Muscle layer of colon (tissue), 2 donors: ENCODE measurements at regions not wholly inside any gene's neighbourhood (a gene's known extent, or its start where the extent isn't known, plus 50 kb on each side); places are given as distances from the start of the nearest gene placed in this dataset.
"Not testable (repeated sequence)": the region's sequence is repeated elsewhere in the genome, so short reads cannot be mapped to it uniquely, and the experiment has no call there.

Experiments used
- H3K27ac ChIP-seq: one replicate; pipeline ENCODE4 v1.7.0; 2013; ENCODE audit warnings: low read depth, mild to moderate bottlenecking, low read length, moderate library complexity
- H3K27me3 ChIP-seq, 2 donors: one replicate each; pipeline ENCODE4 v1.7.0; 2013; ENCODE audit warnings: low read length in 2 of 2, mild to moderate bottlenecking in 2 of 2; ENCODE audit not compliant: insufficient read depth in 2 of 2, control insufficient read depth in 1 of 2
- H3K36me3 ChIP-seq: one replicate; pipeline ENCODE4 v1.7.0; 2013; ENCODE audit warnings: mild to moderate bottlenecking, low read length; ENCODE audit not compliant: insufficient read depth
- H3K4me1 ChIP-seq: one replicate; pipeline ENCODE4 v1.7.0; 2013; ENCODE audit warnings: mild to moderate bottlenecking, low read length; ENCODE audit not compliant: insufficient read depth
- H3K4me3 ChIP-seq, 2 donors: one replicate each; pipeline ENCODE4 v1.7.0; 2013; ENCODE audit warnings: low read length in 2 of 2, low read depth in 1 of 2, mild to moderate bottlenecking in 1 of 2, moderate library complexity in 1 of 2
- H3K9ac ChIP-seq: one replicate; pipeline ENCODE4 v1.7.0; 2013; ENCODE audit warnings: low read length
- H3K9me3 ChIP-seq: one replicate; pipeline ENCODE4 v1.7.0; 2013; ENCODE audit warnings: mild to moderate bottlenecking, low read length
- donor health status: abdominal sarcoma.
- donor health status: Adenocarcinoma of cecum.

GRCh38 chr3:177871267-177871666 lies 665.0 kb upstream of the KCNMB2 start:
- not testable (repeated sequence) for H3K4me1 ChIP-seq, H3K27me3 ChIP-seq, H3K9me3 ChIP-seq, H3K27ac ChIP-seq, H3K36me3 ChIP-seq, H3K4me3 ChIP-seq, H3K9ac ChIP-seq

DNA sequence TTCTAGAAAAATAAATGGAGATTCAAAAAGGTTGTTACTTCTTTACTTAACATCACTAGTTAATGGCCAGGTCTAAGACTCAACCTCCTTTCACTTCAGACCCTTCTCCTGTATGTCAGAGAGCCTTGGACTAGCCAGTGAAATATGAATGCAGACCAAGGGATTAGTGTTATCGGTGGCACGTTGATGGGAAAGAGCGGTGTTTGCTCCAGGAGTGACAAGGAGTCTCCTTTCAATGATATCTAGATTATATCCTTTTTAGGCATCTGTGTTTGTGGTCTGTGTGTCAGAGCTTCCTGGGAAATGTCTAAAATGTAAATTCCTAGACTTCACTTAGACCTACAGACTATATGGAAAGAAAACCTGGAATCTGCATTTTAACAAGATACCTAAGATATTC lies 658.0 kb upstream of the KCNMB2 start:
- no peak overlapping the region for H3K9ac ChIP-seq
- no peaks in the 10 kb centered on the region for H3K36me3 ChIP-seq
- H3K27ac ChIP-seq = no peak overlapping the region
- no peaks in the 10 kb centered on the region for H3K27me3 ChIP-seq
- no peaks in the 10 kb centered on the region for H3K9me3 ChIP-seq
- no peak overlapping the region for H3K4me3 ChIP-seq
- no peaks in the 10 kb centered on the region for H3K4me1 ChIP-seq

DNA sequence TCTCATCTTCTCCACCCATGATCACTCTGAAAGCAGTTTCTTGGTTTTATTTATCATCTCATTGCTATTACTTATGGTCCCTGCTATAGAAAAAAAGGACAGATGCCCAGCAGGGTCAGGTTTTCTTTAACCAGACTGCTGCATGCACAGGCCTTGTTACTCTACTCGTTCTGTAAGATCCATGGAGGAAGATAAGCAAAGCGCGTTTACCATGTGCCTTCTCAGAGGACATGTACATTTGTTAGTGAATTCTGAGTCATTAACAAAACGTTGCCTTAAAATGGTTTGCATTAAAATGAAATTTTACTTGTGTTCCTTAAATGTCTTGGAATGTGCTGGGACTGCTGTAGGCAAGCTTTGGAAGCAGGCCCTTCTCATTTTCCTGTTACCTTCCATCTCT lies 657.3 kb upstream of the KCNMB2 start:
- no peaks in the 10 kb centered on the region for H3K9me3 ChIP-seq
- no peaks in the 10 kb centered on the region for H3K4me1 ChIP-seq
- no peaks in the 10 kb centered on the region for H3K36me3 ChIP-seq
- no peak overlapping the region for H3K9ac ChIP-seq
- no peak overlapping the region for H3K27ac ChIP-seq
- no peak overlapping the region for H3K4me3 ChIP-seq
- no peaks in the 10 kb centered on the region for H3K27me3 ChIP-seq

GRCh38 chr3:177881351-177881750 lies 654.9 kb upstream of the KCNMB2 start:
- no peak overlapping the region for H3K4me3 ChIP-seq
- H3K4me1 ChIP-seq = no peaks in the 10 kb centered on the region
- H3K9me3 ChIP-seq = no peaks in the 10 kb centered on the region
- no peaks in the 10 kb centered on the region for H3K27me3 ChIP-seq
- no peak overlapping the region for H3K9ac ChIP-seq
- H3K36me3 ChIP-seq = no peaks in the 10 kb centered on the region
- H3K27ac ChIP-seq = no peak overlapping the region

DNA sequence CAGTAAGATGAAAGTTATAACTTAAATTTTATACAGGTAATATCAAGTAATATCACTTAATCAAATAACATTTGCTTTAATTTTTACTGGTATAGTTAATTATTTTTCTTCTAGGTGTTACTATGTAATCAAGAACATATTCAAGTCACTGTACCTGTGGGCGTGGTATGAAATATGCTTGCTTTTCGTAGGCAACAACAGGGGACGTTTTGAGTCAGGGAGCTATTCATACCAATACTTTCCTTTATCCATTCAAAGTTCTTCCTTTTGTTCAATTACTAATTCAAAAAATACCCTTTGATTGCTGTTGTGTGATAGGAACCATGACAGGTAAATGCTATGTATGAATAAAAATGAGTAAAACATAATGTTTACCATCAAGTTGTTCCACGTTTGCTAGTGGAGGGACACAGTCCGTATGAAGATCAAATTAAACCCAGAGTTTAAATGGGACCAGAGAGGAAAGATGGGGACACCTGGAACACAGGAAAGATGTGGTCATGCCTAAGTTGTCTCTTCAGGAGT lies 654.0 kb upstream of the KCNMB2 start:
- Histone ChIP-seq H3K9ac (no peak overlapping the region), H3K27me3 (no peaks in the 10 kb centered on the region), H3K9me3 (no peaks in the 10 kb centered on the region)

GRCh38 chr3:177883091-177883490 lies 653.1 kb upstream of the KCNMB2 start:
- no peaks in the 10 kb centered on the region for H3K36me3 ChIP-seq
- H3K9me3 ChIP-seq = no peaks in the 10 kb centered on the region
- H3K27me3 ChIP-seq = no peaks in the 10 kb centered on the region
- no peak overlapping the region for H3K9ac ChIP-seq
- no peaks in the 10 kb centered on the region for H3K4me1 ChIP-seq
- no peak overlapping the region for H3K27ac ChIP-seq
- no peak overlapping the region for H3K4me3 ChIP-seq

More for the DNA sequence above, 654.0 kb upstream of the KCNMB2 start:
- Histone ChIP-seq H3K4me1 (no peaks in the 10 kb centered on the region), H3K36me3 (no peaks in the 10 kb centered on the region), H3K4me3 (no peak overlapping the region), H3K27ac (no peak overlapping the region)

- no peak overlapping the region for H3K4me3 ChIP-seq
- no peaks in the 10 kb centered on the region for H3K36me3 ChIP-seq
- H3K4me1 ChIP-seq = no peaks in the 10 kb centered on the region
- no peaks in the 10 kb centered on the region for H3K27me3 ChIP-seq
- no peaks in the 10 kb centered on the region for H3K9me3 ChIP-seq
- no peak overlapping the region for H3K27ac ChIP-seq
- no peak overlapping the region for H3K9ac ChIP-seq
Observed at GRCh38 chr3:177883957-177884356, 652.3 kb upstream of the KCNMB2 start.

DNA sequence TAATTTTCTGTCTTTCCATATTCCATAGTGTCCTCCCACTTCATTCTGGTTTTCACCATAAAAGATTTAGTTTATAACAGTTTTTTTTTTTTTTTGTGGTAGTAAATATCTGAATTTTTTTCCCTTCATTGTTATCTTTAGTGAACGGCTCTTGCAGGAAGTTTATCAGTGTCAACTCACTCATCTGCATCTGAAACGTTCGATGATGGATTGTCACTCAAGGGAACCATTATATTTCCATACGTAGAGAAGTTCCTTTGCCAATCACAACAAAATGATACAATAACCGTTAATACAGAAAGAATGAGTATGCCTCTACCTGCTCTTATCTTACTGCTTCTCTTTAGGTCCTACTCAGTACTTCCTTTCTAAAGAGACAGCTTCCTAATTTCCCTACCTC lies 651.2 kb upstream of the KCNMB2 start:
- no peaks in the 10 kb centered on the region for H3K4me1 ChIP-seq
- H3K9ac ChIP-seq = no peak overlapping the region
- H3K27me3 ChIP-seq = no peaks in the 10 kb centered on the region
- no peaks in the 10 kb centered on the region for H3K36me3 ChIP-seq
- H3K9me3 ChIP-seq = no peaks in the 10 kb centered on the region
- no peak overlapping the region for H3K4me3 ChIP-seq
- H3K27ac ChIP-seq = no peak overlapping the region

- H3K9ac ChIP-seq = no peak overlapping the region
- no peaks in the 10 kb centered on the region for H3K9me3 ChIP-seq
- H3K4me1 ChIP-seq = no peaks in the 10 kb centered on the region
- H3K36me3 ChIP-seq = no peaks in the 10 kb centered on the region
- H3K4me3 ChIP-seq = no peak overlapping the region
- H3K27ac ChIP-seq = no peak overlapping the region
- no peaks in the 10 kb centered on the region for H3K27me3 ChIP-seq
Observed at GRCh38 chr3:177886501-177886900, 649.7 kb upstream of the KCNMB2 start.

GRCh38 chr3:177887475-177887874 lies 648.8 kb upstream of the KCNMB2 start:
- Histone ChIP-seq H3K27ac (no peak overlapping the region), H3K9me3 (no peaks in the 10 kb centered on the region)

GRCh38 chr3:177889161-177889560 lies 647.1 kb upstream of the KCNMB2 start:
- Histone ChIP-seq H3K36me3 (no peaks in the 10 kb centered on the region), H3K27ac (no peak overlapping the region), H3K9ac (no peak overlapping the region), H3K4me1 (no peaks in the 10 kb centered on the region), H3K27me3 (no peaks in the 10 kb centered on the region), H3K9me3 (no peaks in the 10 kb centered on the region), H3K4me3 (no peak overlapping the region)

More at GRCh38 chr3:177887475-177887874, 648.8 kb upstream of the KCNMB2 start:
- Histone ChIP-seq H3K27me3 (no peaks in the 10 kb centered on the region), H3K4me1 (no peaks in the 10 kb centered on the region), H3K9ac (no peak overlapping the region), H3K4me3 (no peak overlapping the region), H3K36me3 (no peaks in the 10 kb centered on the region)

DNA sequence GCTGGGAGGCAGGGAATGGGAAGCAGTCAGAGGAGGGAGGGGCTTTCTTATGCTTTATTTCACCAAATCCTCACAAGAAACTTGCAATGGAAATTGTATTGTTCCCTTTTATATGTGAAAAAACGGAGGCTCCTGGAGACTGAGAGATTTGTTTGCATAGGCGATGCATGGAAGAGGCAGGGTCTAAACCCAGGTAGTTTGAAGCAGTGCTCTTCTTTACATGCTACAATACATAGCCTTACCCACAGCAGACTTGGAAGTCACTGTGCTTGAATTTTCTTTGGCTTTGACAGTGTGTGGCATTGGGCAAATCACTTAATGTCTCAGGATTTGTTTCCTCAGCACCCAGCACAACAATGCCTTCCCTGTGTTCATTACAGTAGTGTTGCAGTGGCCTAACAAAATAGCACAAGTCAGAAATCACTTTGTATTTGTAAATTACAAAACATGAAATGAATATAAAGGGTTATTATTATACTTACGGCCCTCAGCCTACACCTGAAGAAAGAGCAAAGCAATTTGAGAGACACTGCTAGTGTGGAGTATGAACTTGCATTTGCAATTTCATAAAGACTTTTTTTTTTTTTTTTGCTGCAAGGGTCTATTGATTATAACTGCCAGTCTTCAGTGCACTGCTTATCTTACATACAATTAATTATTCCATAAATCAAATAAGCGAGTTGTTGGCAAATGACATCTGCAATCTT lies 646.4 kb upstream of the KCNMB2 start:
- Histone ChIP-seq H3K27ac (no peak overlapping the region), H3K4me1 (no peaks in the 10 kb centered on the region)

More for the DNA sequence above, 646.4 kb upstream of the KCNMB2 start:
- H3K36me3 ChIP-seq = no peaks in the 10 kb centered on the region
- no peaks in the 10 kb centered on the region for H3K27me3 ChIP-seq
- no peaks in the 10 kb centered on the region for H3K9me3 ChIP-seq
- H3K9ac ChIP-seq = no peak overlapping the region
- H3K4me3 ChIP-seq = no peak overlapping the region
